PC-3 (cell line): ENCODE measurements at regions not wholly inside any gene's neighbourhood (a gene's known extent, or its start where the extent isn't known, plus 50 kb on each side); places are given as distances from the start of the nearest gene placed in this dataset.

Experiments used
- EZH2 ChIP-seq: fragments of 300-600 bp; sonication (generic); IDR thresholded peaks from one replicate; pipeline ENCODE4 v1.6.1; 2017; ENCODE audit warnings: antibody characterized with exemption, mild to moderate bottlenecking, low read length; ENCODE audit not compliant: unreplicated experiment
- TF ChIP-seq, protein P1 (sequence below): fragments of 300-600 bp; sonication (generic); conservative IDR thresholded peaks from 2 replicates; pipeline ENCODE4 v1.5.1; 2017; ENCODE audit warnings: antibody characterized with exemption, low read depth, mild to moderate bottlenecking, low read length

DNA sequence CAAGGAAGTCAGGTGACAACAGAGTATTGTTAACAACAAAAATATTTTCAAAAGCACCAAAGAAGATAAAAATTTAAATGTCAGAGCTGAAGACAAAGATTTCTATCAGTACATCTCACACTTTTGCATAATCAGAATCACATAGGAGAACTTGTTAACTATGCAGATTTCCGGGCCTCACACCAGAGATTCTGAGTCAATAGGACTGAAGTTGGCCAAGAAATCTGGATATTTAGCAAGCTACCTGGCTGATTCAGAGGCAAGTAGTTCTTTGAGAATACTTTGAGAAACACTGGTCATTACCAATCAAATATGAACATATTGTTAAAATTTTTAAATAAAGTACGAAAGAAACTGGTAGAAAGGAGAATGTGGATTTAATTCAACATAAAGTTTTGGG lies 80.5 kb upstream of the GLIS3 start:
- TF ChIP-seq EZH2: no peak
- TF ChIP-seq, protein P1, sequence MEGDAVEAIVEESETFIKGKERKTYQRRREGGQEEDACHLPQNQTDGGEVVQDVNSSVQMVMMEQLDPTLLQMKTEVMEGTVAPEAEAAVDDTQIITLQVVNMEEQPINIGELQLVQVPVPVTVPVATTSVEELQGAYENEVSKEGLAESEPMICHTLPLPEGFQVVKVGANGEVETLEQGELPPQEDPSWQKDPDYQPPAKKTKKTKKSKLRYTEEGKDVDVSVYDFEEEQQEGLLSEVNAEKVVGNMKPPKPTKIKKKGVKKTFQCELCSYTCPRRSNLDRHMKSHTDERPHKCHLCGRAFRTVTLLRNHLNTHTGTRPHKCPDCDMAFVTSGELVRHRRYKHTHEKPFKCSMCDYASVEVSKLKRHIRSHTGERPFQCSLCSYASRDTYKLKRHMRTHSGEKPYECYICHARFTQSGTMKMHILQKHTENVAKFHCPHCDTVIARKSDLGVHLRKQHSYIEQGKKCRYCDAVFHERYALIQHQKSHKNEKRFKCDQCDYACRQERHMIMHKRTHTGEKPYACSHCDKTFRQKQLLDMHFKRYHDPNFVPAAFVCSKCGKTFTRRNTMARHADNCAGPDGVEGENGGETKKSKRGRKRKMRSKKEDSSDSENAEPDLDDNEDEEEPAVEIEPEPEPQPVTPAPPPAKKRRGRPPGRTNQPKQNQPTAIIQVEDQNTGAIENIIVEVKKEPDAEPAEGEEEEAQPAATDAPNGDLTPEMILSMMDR: no peak
